GM12872 (cell line): ENCODE measurements at regions not wholly inside any gene's neighbourhood (a gene's known extent, or its start where the extent isn't known, plus 50 kb on each side); places are given as distances from the start of the nearest gene placed in this dataset.

ENCODE experiments used
- CTCF ChIP-seq: IDR thresholded peaks from 3 replicates; pipeline ENCODE4 v1.5.1; 2011; ENCODE audit warnings: low read depth, mild to moderate bottlenecking, low read length, moderate library complexity; ENCODE audit not compliant: insufficient read depth

- no peak for TF ChIP-seq CTCF
These were observed 140.8 kb downstream of the HAPSTR1 start for GRCh38 chr16:9232102-9232770.

GRCh38 chr16:9235867-9236266, 144.4 kb downstream of the HAPSTR1 start:
- TF ChIP-seq CTCF = no peak

DNA sequence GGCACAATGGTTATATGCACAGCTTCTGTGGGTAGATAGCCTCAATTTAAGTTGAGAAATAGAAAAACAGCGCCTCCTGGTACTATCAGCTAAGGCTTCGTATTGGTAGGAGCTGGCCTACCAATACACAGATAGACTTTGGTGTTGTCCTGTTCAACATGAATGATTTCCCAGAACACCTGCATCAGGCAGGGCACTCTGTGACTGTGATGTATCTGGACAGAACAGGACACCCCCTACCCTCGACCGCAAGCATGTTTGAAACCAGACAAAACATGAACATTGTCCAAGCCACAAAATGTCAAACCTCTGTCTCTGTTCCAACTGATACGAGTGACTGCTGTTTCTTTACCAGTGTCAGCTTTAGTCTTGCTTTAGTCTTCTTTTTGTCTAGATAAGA, 144.9 kb downstream of the HAPSTR1 start:
- no peak for TF ChIP-seq CTCF

GRCh38 chr16:9238346-9238745, 146.9 kb downstream of the HAPSTR1 start:
- TF ChIP-seq CTCF = no peak

DNA sequence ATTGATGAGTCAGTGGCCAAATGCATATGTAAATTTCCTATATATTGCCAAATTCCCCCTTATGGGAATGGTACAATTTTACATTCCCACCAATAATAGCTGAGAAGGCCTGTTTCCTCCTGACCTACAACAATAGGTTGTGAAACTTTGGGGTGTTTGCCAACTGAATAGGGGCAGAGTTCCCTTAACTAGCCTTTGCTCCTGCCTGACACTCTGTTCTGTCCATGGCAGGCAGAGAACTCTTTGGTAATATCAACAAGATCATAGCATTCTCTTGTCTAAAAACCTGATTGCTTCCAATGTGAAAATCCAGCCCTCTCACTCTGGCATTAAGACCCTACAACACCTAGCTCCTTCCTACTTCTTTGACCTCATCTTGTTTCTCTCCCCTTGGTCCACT, 149.7 kb downstream of the HAPSTR1 start:
- TF ChIP-seq CTCF = no peak

- TF ChIP-seq CTCF = no peak
These were observed 156.7 kb downstream of the HAPSTR1 start for GRCh38 chr16:9248162-9248561.

DNA sequence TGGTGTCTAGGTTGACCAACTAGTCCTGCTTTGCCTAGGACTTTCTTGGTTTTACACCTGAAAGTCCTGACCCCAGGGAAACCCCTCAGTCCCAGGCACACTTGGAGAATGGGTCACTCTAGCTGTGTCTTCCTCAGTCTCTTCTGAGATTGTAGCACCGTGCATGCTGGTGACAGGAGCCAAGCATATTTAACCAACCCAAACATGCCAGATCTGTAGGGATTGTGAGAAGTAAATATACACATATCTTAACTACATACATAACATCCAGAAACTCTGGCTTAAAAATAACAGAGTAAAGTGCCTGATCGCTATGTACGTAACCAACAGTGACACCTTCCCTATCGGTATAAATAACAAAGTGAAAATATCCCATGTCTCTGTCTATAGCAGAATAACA, 158.1 kb downstream of the HAPSTR1 start:
- TF ChIP-seq CTCF = no peak
